Uterus (tissue), 3 donors: ENCODE measurements at regions not wholly inside any gene's neighbourhood (a gene's known extent, or its start where the extent isn't known, plus 50 kb on each side); places are given as distances from the start of the nearest gene placed in this dataset.

Experiments used
- DNase-seq, 2 donors: peaks; one replicate each; pipeline ENCODE4 v3.0.0-alpha.2; 2019 to 2020
- H3K27ac ChIP-seq, 2 donors: fragments of 200-600 bp; sonication (generic); 1 replicate in 1 of 2; 2 replicates in 1 of 2; pipeline ENCODE4 v1.5.1; 2016 to 2018
- H3K27me3 ChIP-seq, 2 donors: fragments of 200-600 bp; sonication (generic); one replicate each; pipeline ENCODE4 v1.5.1; 2018 to 2019; ENCODE audit warnings: control low read depth in 1 of 2
- H3K36me3 ChIP-seq, 2 donors: fragments of 200-600 bp; sonication (generic); one replicate each; pipeline ENCODE4 v1.5.1; 2019; ENCODE audit warnings: control low read depth in 1 of 2
- H3K4me1 ChIP-seq, 2 donors: fragments of 200-600 bp; sonication (generic); one replicate each; pipeline ENCODE4 v1.5.1; 2018 to 2019; ENCODE audit warnings: control low read depth in 1 of 2
- H3K4me3 ChIP-seq, 2 donors: fragments of 200-600 bp; sonication (generic); 1 replicate in 1 of 2; 2 replicates in 1 of 2; pipeline ENCODE4 v1.5.1; 2018 to 2019; ENCODE audit warnings: mild to moderate bottlenecking in 1 of 2
- H3K9me3 ChIP-seq, 2 donors: fragments of 200-600 bp; sonication (generic); one replicate each; pipeline ENCODE4 v1.5.1; 2019; ENCODE audit warnings: control low read depth in 1 of 2
- POLR2A ChIP-seq, 2 donors: fragments of 450-650 bp; IDR thresholded peaks; one replicate each; pipeline ENCODE4 v1.6.1; 2016; ENCODE audit warnings: antibody characterized with exemption in 2 of 2, mild to moderate bottlenecking in 1 of 2, moderate library complexity in 1 of 2
- intact Hi-C: fragments of 100-400 bp; cut with DNase I; formaldehyde crosslinking; loops from one replicate; pipeline ENCODE4 v1.15.1; 2023; ENCODE audit warnings: low total_unique reads
- TF ChIP-seq, protein P1 (sequence below), 4 experiments: fragments of 200-600 bp in 2 of 4; fragments of 450-650 bp in 2 of 4; sonication (generic) in 2 of 4; IDR thresholded peaks; one replicate each; pipeline ENCODE4 v1.5.1; 2016 to 2019; ENCODE audit warnings: antibody characterized with exemption in 4 of 4, mild to moderate bottlenecking in 2 of 4, moderate library complexity in 1 of 4
- donor health status: DM: yes; HTN: yes; CAD: no.

DNA sequence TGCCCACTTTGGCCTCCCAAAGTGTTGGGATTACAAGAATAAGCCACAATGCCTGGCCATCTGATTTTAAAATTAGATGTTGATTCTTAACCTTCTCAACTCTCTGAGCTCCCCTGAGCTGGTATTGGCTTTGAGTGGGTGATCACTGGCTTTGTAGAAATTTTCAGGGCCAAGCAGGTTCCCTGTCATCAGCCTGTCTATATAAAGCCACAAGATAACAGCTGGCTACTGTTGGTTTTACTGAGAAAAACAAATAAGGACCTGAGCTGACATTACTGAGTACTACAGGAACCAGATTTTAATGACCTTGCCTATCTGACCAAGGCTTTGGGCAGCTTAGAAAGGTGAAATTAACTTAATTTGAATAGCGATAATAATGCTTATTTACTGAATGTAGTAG, 153.6 kb downstream of the MSX2 start:
- H3K4me3 ChIP-seq = no peak overlapping the region
- intact Hi-C loops = no loop called here
- H3K4me1 ChIP-seq = no peaks in the 10 kb centered on the region
- no peak for TF ChIP-seq POLR2A (IDR thresholded peaks at IDR 0.05)
- TF ChIP-seq, protein P1, sequence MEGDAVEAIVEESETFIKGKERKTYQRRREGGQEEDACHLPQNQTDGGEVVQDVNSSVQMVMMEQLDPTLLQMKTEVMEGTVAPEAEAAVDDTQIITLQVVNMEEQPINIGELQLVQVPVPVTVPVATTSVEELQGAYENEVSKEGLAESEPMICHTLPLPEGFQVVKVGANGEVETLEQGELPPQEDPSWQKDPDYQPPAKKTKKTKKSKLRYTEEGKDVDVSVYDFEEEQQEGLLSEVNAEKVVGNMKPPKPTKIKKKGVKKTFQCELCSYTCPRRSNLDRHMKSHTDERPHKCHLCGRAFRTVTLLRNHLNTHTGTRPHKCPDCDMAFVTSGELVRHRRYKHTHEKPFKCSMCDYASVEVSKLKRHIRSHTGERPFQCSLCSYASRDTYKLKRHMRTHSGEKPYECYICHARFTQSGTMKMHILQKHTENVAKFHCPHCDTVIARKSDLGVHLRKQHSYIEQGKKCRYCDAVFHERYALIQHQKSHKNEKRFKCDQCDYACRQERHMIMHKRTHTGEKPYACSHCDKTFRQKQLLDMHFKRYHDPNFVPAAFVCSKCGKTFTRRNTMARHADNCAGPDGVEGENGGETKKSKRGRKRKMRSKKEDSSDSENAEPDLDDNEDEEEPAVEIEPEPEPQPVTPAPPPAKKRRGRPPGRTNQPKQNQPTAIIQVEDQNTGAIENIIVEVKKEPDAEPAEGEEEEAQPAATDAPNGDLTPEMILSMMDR (IDR thresholded peaks at IDR 0.05) = no peak
- no peaks in the 10 kb centered on the region for H3K27me3 ChIP-seq
- H3K9me3 ChIP-seq = no peaks in the 10 kb centered on the region
- no peaks in the 10 kb centered on the region for H3K36me3 ChIP-seq
- H3K27ac ChIP-seq = no peak overlapping the region
- DNase-seq = no peak

DNA sequence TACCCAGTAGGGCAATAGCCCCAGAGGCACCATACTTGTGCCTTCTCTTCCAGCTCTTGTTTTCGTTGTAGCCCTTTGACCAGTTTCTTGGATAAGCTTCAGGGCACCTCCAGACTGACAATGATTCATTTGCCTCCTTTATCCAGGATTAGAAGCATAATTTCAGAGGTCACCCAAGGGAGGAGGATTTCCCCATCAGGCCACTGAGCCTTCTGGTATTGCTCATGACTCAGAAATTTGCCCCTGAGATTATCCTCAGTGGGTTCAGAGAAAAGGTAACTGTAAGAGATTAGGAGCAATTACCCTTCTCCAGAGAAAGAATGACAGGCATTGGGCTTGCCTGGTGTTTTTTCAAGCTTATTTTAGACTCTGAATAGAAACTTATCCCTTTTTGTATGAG, 147.9 kb downstream of the MSX2 start:
- no peak for DNase-seq
- H3K27me3 ChIP-seq = no peaks in the 10 kb centered on the region
- intact Hi-C loops = no loop called here
- no peaks in the 10 kb centered on the region for H3K9me3 ChIP-seq
- no peaks in the 10 kb centered on the region for H3K4me1 ChIP-seq
- no peak overlapping the region for H3K27ac ChIP-seq
- H3K36me3 ChIP-seq = no peaks in the 10 kb centered on the region
- no peak for TF ChIP-seq POLR2A (IDR thresholded peaks at IDR 0.05)
- TF ChIP-seq, protein P1 (IDR thresholded peaks at IDR 0.05) = no peak
- H3K4me3 ChIP-seq = no peak overlapping the region

DNA sequence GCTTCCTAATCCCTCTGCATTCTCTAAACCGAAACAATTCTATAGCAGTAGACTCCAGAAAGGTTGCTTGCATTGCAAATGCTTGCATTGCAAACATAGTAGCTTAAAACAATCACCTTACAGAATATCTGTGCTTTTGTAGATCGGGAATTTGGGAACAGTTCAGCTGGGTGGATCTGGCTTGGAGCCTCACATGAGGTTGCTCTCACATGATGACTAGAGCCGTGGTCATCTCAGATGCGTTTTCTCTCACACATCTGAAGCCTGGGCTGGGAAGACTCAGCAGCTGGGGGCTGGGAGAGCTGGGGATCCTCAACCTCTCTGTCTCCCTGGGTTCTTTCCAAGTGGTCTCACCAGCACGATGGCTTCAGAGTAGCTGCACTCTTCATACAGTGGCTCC, 127.8 kb downstream of the MSX2 start:
- Histone ChIP-seq H3K4me3 (no peak overlapping the region), H3K36me3 (no peaks in the 10 kb centered on the region), H3K27me3 (no peaks in the 10 kb centered on the region), H3K9me3 (no peaks in the 10 kb centered on the region), H3K27ac (no peak overlapping the region), H3K4me1 (no peaks in the 10 kb centered on the region)
- TF ChIP-seq, protein P1 (IDR thresholded peaks at IDR 0.05) = no peak
- TF ChIP-seq POLR2A (IDR thresholded peaks at IDR 0.05) = no peak
- intact Hi-C loops = no loop called here
- DNase-seq = no peak

DNA sequence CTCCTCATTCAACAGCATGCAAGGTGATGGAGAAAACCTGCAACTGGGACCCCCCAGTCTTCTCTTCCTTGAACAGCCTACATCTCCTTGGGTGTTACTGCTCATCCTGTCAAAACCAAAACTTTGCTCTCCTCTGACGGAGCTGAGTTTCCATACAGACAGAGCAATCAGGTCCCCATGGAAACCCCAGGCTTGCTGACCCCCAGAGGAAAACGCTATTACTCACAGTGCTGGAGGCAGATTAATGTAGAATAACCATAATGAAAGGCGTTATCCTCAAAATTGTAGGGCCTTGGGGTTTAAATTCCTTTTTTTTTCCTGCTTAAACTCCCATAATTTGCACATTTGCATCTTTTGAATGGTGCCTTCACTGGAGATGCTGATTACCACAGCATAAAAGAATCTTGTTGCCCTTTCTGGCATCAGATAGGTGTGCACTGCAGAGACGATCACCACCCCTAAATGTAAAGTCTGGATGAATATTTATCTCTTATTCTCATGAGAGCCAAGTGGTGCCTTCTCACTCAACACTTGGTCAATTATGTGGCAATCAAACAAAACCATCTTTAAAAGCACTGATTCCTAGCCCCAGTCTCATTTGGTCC, 126.3 kb downstream of the MSX2 start:
- Histone ChIP-seq H3K27me3 (no peaks in the 10 kb centered on the region), H3K4me3 (no peak overlapping the region), H3K4me1 (no peaks in the 10 kb centered on the region), H3K9me3 (no peaks in the 10 kb centered on the region), H3K27ac (no peak overlapping the region), H3K36me3 (no peaks in the 10 kb centered on the region)
- no peak for DNase-seq
- intact Hi-C loops = no loop called here
- TF ChIP-seq, protein P1 (IDR thresholded peaks at IDR 0.05) = no peak
- TF ChIP-seq POLR2A (IDR thresholded peaks at IDR 0.05) = no peak

DNA sequence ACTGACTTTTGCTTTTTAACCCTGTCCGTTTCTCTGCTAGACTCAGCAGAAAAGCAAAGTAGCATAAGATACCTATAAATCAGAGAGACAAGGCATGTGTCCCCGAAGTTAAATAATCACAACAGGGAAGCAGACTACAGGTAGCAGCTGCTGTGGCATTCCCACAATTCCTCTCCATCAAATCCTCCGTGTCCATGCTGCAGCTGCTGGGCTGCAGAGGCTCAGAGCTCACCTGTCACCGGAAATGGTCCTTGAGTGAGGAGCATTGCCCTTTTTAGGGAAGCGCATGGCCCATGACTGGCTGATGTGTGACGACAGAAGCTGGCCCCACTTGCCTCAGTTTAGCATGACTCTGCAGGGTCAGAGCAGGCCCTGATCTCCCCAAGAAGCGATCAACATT, 125.0 kb downstream of the MSX2 start:
- TF ChIP-seq, protein P1 (IDR thresholded peaks at IDR 0.05) = no peak
- no peak for TF ChIP-seq POLR2A (IDR thresholded peaks at IDR 0.05)
- intact Hi-C loops = no loop called here

More for the DNA sequence above, 125.0 kb downstream of the MSX2 start:
- no peaks in the 10 kb centered on the region for H3K4me1 ChIP-seq
- H3K27me3 ChIP-seq = no peaks in the 10 kb centered on the region
- H3K27ac ChIP-seq = no peak overlapping the region
- H3K9me3 ChIP-seq = no peaks in the 10 kb centered on the region
- no peaks in the 10 kb centered on the region for H3K36me3 ChIP-seq
- DNase-seq = no peak
- no peak overlapping the region for H3K4me3 ChIP-seq
